Mucosa of descending colon (tissue), 3 donors: ENCODE measurements at regions not wholly inside any gene's neighbourhood (a gene's known extent, or its start where the extent isn't known, plus 50 kb on each side); places are given as distances from the start of the nearest gene placed in this dataset.

ENCODE experiments used
- ATAC-seq: fragments of 200-7000 bp; cut with Tn5 transposase; one replicate; pipeline ENCODE4 v1.9.1; 2020; ENCODE audit warnings: mild to moderate bottlenecking, moderate library complexity
- DNase-seq, 3 donors: peaks; one replicate each; pipeline ENCODE4 v3.0.0-alpha.2; 2020
- H3K36me3 ChIP-seq: fragments of 200-600 bp; one replicate; pipeline ENCODE4 v1.8.0; 2021; ENCODE audit warnings: low read depth, mild to moderate bottlenecking
- H3K4me1 ChIP-seq: fragments of 200-600 bp; one replicate; pipeline ENCODE4 v1.8.0; 2021; ENCODE audit warnings: low read depth, mild to moderate bottlenecking
- H3K4me3 ChIP-seq: fragments of 200-600 bp; one replicate; pipeline ENCODE4 v1.8.0; 2021; ENCODE audit warnings: mild to moderate bottlenecking
- H3K9me3 ChIP-seq: fragments of 200-600 bp; one replicate; pipeline ENCODE4 v1.8.0; 2021; ENCODE audit warnings: mild to moderate bottlenecking
- CTCF ChIP-seq: fragments of 200-600 bp; IDR thresholded peaks from one replicate; pipeline ENCODE4 v1.8.0; 2022; ENCODE audit warnings: antibody characterized with exemption, mild to moderate bottlenecking
- intact Hi-C, 2 donors: fragments of 100-400 bp; cut with DNase I in 1 of 2; cut with micrococcal nuclease in 1 of 2; formaldehyde crosslinking; loops; one replicate each; pipeline versions ENCODE4 v1.11.0 to v1.11.1; 2022; cut with DNase I, micrococcal nuclease
- donor health status: DM: no; HTN: no; CAD: no; lungs with moderate emphysema.
- donor health status: DM: no; HTN: no; CAD: no.
- donor health status: DM: no; HTN: yes; CAD: no.

GRCh38 chr6:14399635-14400034 is 282.1 kb downstream of the CD83 start:
- DNase-seq (no peak), ATAC-seq (no peak)
- intact Hi-C loops, result no loop called here

GRCh38 chr6:14401246-14401645 is 283.7 kb downstream of the CD83 start:
- DNase-seq, result no peak
- Histone ChIP-seq H3K4me3 (no peak overlapping the region), H3K36me3 (no peaks in the 10 kb centered on the region), H3K9me3 (no peaks in the 10 kb centered on the region), H3K4me1 (no peaks in the 10 kb centered on the region)
- no peak for ATAC-seq
- TF ChIP-seq CTCF, result no peak
- intact Hi-C loops, result no loop called here

More at GRCh38 chr6:14399635-14400034, 282.1 kb downstream of the CD83 start:
- no peak for TF ChIP-seq CTCF
- no peaks in the 10 kb centered on the region for H3K9me3 ChIP-seq
- H3K36me3 ChIP-seq, result no peaks in the 10 kb centered on the region
- H3K4me1 ChIP-seq, result no peaks in the 10 kb centered on the region
- H3K4me3 ChIP-seq, result no peak overlapping the region

DNA sequence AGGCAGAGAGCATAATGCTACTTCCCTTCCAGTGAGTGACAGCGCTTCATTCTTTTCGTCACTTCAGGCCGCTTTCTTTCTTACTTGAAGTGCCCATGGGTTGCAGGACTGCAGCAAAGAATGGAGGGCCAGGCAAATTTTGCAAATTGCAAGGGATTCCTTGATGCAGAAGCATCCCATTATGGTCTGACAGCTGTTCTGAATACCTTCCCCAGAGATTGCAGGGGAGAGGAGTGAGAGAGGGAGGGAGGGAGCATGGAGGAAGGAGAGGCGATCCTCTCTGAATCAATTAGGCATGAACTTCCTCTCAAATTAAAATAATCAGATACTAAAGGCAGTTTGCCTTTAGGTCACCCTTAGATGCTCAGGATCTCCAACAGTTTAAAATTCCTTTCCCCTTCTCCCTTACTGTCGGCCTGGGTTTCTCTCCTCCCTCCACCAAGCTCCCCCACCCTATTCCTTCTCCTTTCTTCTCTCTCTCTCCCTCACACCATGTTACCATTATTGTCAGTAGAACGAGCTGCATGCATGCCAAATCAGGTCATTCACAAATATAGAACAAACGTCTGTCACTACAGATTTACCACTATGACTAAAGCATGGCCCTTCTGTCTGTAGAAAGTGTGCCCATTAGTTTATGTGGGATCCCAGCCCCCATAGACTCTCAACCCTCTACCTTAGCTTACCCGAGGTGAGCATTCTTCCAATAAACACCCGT is 289.2 kb downstream of the CD83 start:
- H3K36me3 ChIP-seq, result no peaks in the 10 kb centered on the region
- no peaks in the 10 kb centered on the region for H3K4me1 ChIP-seq
- intact Hi-C loops, result no loop called here
- ATAC-seq, result no peak
- no peak for DNase-seq
- H3K9me3 ChIP-seq, result no peaks in the 10 kb centered on the region
- no peak overlapping the region for H3K4me3 ChIP-seq
- TF ChIP-seq CTCF, result no peak

GRCh38 chr6:14408446-14408845 is 290.9 kb downstream of the CD83 start:
- no peak overlapping the region for H3K4me3 ChIP-seq
- TF ChIP-seq CTCF, result no peak
- H3K4me1 ChIP-seq, result no peaks in the 10 kb centered on the region
- DNase-seq (no peak), ATAC-seq (no peak)
- no peaks in the 10 kb centered on the region for H3K36me3 ChIP-seq
- H3K9me3 ChIP-seq, result no peaks in the 10 kb centered on the region
- intact Hi-C loops, result no loop called here

DNA sequence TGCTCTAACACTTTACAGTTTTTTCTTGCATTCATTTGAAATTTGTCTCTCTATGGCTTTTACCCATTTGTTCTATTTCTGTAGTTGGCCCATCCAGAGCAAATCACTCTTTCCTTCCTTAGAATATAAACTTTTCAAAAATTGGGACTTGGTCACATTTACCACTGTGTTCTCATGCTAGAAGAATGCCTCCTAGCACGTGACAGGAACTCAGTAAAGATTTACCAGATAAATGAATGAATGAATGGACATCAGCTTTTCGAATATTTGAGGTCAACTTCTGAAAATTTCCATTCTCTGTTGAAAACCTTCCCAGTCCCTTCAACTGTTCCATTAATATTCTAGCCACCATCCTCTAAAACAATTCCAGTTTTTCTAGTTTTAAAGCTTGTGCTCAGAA is 294.5 kb downstream of the CD83 start:
- no peak for TF ChIP-seq CTCF
- DNase-seq (no peak), ATAC-seq (no peak)
- Histone ChIP-seq H3K36me3 (no peaks in the 10 kb centered on the region), H3K9me3 (no peaks in the 10 kb centered on the region), H3K4me3 (no peak overlapping the region), H3K4me1 (no peaks in the 10 kb centered on the region)
- intact Hi-C loops, result no loop called here

DNA sequence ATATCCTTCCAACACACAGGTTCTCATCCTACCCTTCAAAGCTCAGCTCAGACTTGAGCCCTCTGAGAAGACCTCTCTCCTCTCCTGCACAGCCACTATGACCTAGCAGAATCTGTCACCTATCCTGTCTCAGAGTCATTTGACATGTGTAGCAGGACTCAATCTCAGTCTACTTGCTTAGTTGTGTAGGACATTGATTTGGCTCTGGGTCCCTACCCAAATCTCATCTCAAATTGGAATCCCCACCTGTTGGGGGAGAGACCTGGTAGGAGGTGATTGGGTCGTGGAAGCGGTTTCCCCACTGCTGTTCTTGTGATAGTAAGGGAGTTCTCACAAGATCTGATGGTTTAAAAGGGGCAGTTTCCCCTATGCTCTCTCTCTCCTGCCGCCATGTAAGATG is 297.9 kb downstream of the CD83 start:
- TF ChIP-seq CTCF, result no peak
- Histone ChIP-seq H3K36me3 (no peaks in the 10 kb centered on the region), H3K9me3 (no peaks in the 10 kb centered on the region), H3K4me3 (no peak overlapping the region), H3K4me1 (no peaks in the 10 kb centered on the region)
- no peak for ATAC-seq
- intact Hi-C loops, result no loop called here
- no peak for DNase-seq
